ENCODE measurements at regions not wholly inside any gene's neighbourhood (a gene's known extent, or its start where the extent isn't known, plus 50 kb on each side); places are given as distances from the start of the nearest gene placed in this dataset.

DNA sequence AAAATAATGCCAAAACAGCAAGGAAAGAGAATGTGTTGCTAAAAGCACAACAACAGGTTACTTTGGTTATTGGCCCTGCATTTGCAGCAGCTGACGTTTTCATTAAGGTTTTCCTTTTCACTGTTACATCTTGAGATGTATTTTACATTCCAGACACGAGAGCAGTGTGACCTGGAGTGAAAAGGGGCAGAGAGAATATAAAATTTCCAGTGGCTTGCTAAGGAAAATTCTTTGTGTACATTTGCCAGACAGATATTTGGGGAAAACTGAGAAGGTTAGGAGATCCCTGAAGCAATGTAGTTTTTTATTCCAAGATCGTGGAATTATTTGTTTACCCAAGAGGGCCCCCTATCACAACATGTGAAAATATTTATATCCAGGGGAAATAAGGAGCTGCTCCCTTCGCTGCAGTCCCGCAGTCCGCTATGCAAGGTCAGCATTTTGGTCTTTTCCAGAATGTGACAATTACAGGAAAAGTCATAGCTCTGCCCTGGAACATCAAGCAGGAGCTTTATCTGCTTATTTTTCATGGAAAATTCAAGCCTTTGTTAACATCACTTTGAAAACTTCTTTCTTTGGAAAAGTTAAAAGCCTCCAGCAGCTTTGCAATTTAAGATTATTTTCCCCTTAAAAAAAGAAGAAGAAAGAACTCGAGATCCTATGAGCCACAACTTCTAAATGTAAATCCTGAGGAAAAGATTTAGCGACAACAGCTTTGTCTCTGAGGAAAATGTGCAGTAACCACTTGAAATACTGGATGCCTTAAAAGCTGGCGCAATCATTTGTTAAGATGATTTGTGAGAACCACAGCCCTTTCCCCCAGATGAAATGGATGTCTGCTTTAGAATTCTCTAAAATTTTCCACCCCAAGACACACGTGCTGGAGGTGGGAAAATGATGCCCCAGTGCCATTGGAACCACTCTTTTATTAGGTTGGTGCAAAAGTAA lies 256.4 kb upstream of the TPM1 start:
- H3K36me3 ChIP-seq (replicated peaks; ENCODE audit: low read depth, low read length) = no peaks in the 10 kb centered on the region
- no peak overlapping the region for H3K27ac ChIP-seq (ENCODE audit: low read length)
- no peaks in the 10 kb centered on the region for H3K9me3 ChIP-seq (ENCODE audit: insufficient read depth, low read length)
- no peak overlapping the region for H3K4me2 ChIP-seq (ENCODE audit: low read length)
- no peak overlapping the region for H2AFZ ChIP-seq (ENCODE audit: low read depth, low read length)
- H3K27me3 ChIP-seq (ENCODE audit: low read depth, low read length) = no peaks in the 10 kb centered on the region
- H3K4me3 ChIP-seq (ENCODE audit: low read length) = no peak overlapping the region
- no peaks in the 10 kb centered on the region for H3K4me1 ChIP-seq (ENCODE audit: low read length)
- H4K20me1 ChIP-seq (ENCODE audit: insufficient read depth, low read length) = no peaks in the 10 kb centered on the region
- no peaks in the 10 kb centered on the region for H3K79me2 ChIP-seq (ENCODE audit: low read length)
- H3K9ac ChIP-seq (ENCODE audit: low read length) = no peak overlapping the region
- TF ChIP-seq EZH2phosphoT487 (IDR thresholded peaks at IDR 0.05; ENCODE audit: low read depth) = no peak
- TF ChIP-seq, protein P1, sequence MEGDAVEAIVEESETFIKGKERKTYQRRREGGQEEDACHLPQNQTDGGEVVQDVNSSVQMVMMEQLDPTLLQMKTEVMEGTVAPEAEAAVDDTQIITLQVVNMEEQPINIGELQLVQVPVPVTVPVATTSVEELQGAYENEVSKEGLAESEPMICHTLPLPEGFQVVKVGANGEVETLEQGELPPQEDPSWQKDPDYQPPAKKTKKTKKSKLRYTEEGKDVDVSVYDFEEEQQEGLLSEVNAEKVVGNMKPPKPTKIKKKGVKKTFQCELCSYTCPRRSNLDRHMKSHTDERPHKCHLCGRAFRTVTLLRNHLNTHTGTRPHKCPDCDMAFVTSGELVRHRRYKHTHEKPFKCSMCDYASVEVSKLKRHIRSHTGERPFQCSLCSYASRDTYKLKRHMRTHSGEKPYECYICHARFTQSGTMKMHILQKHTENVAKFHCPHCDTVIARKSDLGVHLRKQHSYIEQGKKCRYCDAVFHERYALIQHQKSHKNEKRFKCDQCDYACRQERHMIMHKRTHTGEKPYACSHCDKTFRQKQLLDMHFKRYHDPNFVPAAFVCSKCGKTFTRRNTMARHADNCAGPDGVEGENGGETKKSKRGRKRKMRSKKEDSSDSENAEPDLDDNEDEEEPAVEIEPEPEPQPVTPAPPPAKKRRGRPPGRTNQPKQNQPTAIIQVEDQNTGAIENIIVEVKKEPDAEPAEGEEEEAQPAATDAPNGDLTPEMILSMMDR (IDR thresholded peaks at IDR 0.05; ENCODE audit: low read depth, low read length) = no peak

DNA sequence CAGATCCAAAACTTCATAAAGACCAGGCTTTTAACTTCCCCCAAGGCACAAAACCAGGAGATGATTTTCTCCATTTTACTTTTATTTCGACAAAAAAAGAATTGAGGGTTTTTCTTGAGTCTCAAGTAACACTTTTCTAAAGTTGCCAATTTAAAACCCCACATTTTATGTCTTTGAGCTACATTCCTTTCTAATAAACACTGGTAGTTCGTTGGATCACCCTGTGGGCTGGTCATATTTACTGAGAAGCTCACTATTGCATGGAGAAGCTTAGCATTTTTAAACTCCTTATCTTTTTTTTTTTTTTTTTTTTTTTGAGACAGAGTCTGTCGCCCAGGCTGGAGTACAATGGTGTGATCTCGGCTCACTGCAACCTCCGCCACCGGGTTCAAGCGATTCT lies 255.1 kb upstream of the TPM1 start:
- no peaks in the 10 kb centered on the region for H4K20me1 ChIP-seq (ENCODE audit: insufficient read depth, low read length)
- H3K36me3 ChIP-seq (replicated peaks; ENCODE audit: low read depth, low read length) = no peaks in the 10 kb centered on the region
- H3K27me3 ChIP-seq (ENCODE audit: low read depth, low read length) = no peaks in the 10 kb centered on the region
- TF ChIP-seq, protein P1 (IDR thresholded peaks at IDR 0.05; ENCODE audit: low read depth, low read length) = no peak
- TF ChIP-seq EZH2phosphoT487 (IDR thresholded peaks at IDR 0.05; ENCODE audit: low read depth) = no peak
- no peaks in the 10 kb centered on the region for H3K4me1 ChIP-seq (ENCODE audit: low read length)
- H2AFZ ChIP-seq (ENCODE audit: low read depth, low read length) = no peak overlapping the region
- H3K4me3 ChIP-seq (ENCODE audit: low read length) = no peak overlapping the region
- no peaks in the 10 kb centered on the region for H3K79me2 ChIP-seq (ENCODE audit: low read length)
- H3K27ac ChIP-seq (ENCODE audit: low read length) = no peak overlapping the region
- no peak overlapping the region for H3K9ac ChIP-seq (ENCODE audit: low read length)
- H3K9me3 ChIP-seq (ENCODE audit: insufficient read depth, low read length) = no peaks in the 10 kb centered on the region
- no peak overlapping the region for H3K4me2 ChIP-seq (ENCODE audit: low read length)

DNA sequence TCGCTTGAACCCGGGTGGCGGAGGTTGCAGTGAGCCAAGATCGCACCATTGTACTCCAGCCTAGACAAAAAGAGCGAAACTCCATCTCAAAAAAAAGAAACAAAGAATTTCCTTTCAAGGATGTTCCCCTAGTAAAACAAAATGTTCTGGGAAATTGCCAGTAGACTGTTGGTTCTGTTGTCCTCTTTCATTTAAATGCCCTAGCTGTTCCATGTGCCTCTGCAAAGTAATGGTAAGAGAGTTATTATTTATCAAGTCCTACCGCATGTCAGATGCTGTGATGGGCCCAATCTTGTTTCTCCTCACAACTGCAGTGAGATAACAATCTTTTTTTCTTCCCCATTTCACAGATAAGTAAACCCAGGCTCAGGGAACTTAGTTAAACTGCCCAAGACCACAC lies 254.3 kb upstream of the TPM1 start:
- Histone ChIP-seq H3K9me3 (ENCODE audit: insufficient read depth, low read length) (no peaks in the 10 kb centered on the region), H3K27ac (ENCODE audit: low read length) (no peak overlapping the region), H3K4me1 (ENCODE audit: low read length) (no peaks in the 10 kb centered on the region), H3K27me3 (ENCODE audit: low read depth, low read length) (no peaks in the 10 kb centered on the region), H3K4me2 (ENCODE audit: low read length) (no peak overlapping the region), H3K9ac (ENCODE audit: low read length) (no peak overlapping the region), H3K79me2 (ENCODE audit: low read length) (no peaks in the 10 kb centered on the region), H3K36me3 (replicated peaks; ENCODE audit: low read depth, low read length) (no peaks in the 10 kb centered on the region), H4K20me1 (ENCODE audit: insufficient read depth, low read length) (no peaks in the 10 kb centered on the region), H3K4me3 (ENCODE audit: low read length) (no peak overlapping the region), H2AFZ (ENCODE audit: low read depth, low read length) (no peak overlapping the region)
- TF ChIP-seq EZH2phosphoT487 (IDR thresholded peaks at IDR 0.05; ENCODE audit: low read depth) = no peak
- TF ChIP-seq, protein P1 (IDR thresholded peaks at IDR 0.05; ENCODE audit: low read depth, low read length) = no peak

DNA sequence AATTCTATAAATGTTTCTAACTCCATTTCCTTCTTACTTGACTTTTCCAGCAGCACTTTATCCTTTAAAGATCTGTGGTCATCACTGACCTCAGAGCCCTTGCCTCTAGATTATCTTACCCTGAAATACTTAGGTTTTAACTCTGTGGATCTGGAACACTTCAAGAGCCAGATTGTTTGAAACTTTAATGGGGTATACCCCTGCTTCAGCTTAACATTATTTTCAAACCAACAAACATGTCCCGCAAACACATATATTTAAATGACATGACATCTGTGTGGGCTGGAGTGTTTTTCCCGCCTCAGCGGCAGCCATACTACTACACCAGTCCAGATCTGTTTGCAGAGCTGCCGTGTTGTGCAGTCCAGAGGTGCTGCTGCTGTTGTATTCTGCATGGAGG lies 252.0 kb upstream of the TPM1 start:
- H3K4me1 ChIP-seq (ENCODE audit: low read length) = no peaks in the 10 kb centered on the region
- no peak overlapping the region for H3K27ac ChIP-seq (ENCODE audit: low read length)
- H3K4me2 ChIP-seq (ENCODE audit: low read length) = no peak overlapping the region
- no peaks in the 10 kb centered on the region for H3K27me3 ChIP-seq (ENCODE audit: low read depth, low read length)
- H3K9ac ChIP-seq (ENCODE audit: low read length) = no peak overlapping the region
- no peaks in the 10 kb centered on the region for H3K9me3 ChIP-seq (ENCODE audit: insufficient read depth, low read length)
- no peak overlapping the region for H3K4me3 ChIP-seq (ENCODE audit: low read length)
- H4K20me1 ChIP-seq (ENCODE audit: insufficient read depth, low read length) = no peaks in the 10 kb centered on the region
- H2AFZ ChIP-seq (ENCODE audit: low read depth, low read length) = no peak overlapping the region
- H3K36me3 ChIP-seq (replicated peaks; ENCODE audit: low read depth, low read length) = no peaks in the 10 kb centered on the region
- TF ChIP-seq EZH2phosphoT487 (IDR thresholded peaks at IDR 0.05; ENCODE audit: low read depth) = no peak
- TF ChIP-seq, protein P1 (IDR thresholded peaks at IDR 0.05; ENCODE audit: low read depth, low read length) = no peak
- no peaks in the 10 kb centered on the region for H3K79me2 ChIP-seq (ENCODE audit: low read length)

Data from OCI-LY3 (cell line).